ENCODE measurements at regions not wholly inside any gene's neighbourhood (a gene's known extent, or its start where the extent isn't known, plus 50 kb on each side); places are given as distances from the start of the nearest gene placed in this dataset.

- Histone ChIP-seq H3K36me3 (replicated peaks) (no peaks in the 10 kb centered on the region), H3K4me3 (ENCODE audit: low read depth, low read length) (no peak overlapping the region), H3K27ac (no peak overlapping the region), H3K27me3 (replicated peaks) (no peaks in the 10 kb centered on the region)
- in situ Hi-C loops (cut with HindIII; ENCODE audit: low pct_ligation_motif_present, low sequenced_read_pairs), result no loop called here
- TF ChIP-seq CTCF (IDR thresholded peaks at IDR 0.05; ENCODE audit: low read depth, low read length, missing control alignments), result no peak
- no peak for DNase-seq
Measured at GRCh38 chr18:47390410-47391024, 139.1 kb upstream of the SKOR2 start.

DNA sequence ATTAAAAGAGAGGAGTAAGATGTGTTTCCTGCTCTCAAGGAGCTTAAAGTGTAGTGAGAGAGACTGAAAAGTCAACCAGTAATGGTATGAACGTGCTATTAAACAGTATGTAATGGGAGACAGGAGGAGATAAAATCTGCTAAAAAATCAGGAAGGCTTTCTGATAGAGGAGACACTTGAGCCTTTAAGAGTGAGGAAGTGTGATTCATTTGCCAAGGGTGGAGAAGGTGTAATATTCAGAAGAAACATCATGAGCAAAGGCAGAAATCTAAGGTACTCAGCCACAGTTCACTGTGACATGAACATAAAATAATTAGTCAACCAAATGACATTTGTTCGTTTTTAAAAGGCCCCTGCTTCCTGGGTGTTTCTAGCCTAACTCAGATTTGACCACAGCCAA, 137.8 kb upstream of the SKOR2 start:
- no peak overlapping the region for H3K27ac ChIP-seq
- DNase-seq, result no peak
- H3K36me3 ChIP-seq (replicated peaks), result no peaks in the 10 kb centered on the region
- no peaks in the 10 kb centered on the region for H3K27me3 ChIP-seq (replicated peaks)
- no peak overlapping the region for H3K4me3 ChIP-seq (ENCODE audit: low read depth, low read length)
- in situ Hi-C loops (cut with HindIII; ENCODE audit: low pct_ligation_motif_present, low sequenced_read_pairs), result no loop called here
- TF ChIP-seq CTCF (IDR thresholded peaks at IDR 0.05; ENCODE audit: low read depth, low read length, missing control alignments), result no peak

DNA sequence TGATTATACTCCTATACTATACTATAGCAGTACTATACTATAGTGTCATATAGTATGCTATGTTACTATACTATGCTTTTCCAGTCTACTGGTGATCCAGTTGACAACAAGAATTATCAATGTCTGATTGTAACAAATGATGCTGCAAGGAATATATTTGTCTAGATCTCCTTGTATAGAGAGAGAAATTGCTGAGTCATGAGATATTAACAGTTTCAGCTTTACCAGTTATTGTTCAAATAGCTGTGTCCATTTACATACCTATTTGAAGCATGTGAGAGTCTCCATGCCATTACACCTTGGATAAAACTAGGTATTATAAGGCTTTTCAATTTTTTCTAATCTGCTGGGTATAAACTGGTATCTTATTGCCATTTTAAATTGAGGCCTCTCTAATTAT, 136.4 kb upstream of the SKOR2 start:
- Histone ChIP-seq H3K4me3 (ENCODE audit: low read depth, low read length) (no peak overlapping the region), H3K27me3 (replicated peaks) (no peaks in the 10 kb centered on the region), H3K27ac (no peak overlapping the region), H3K36me3 (replicated peaks) (no peaks in the 10 kb centered on the region)
- in situ Hi-C loops (cut with HindIII; ENCODE audit: low pct_ligation_motif_present, low sequenced_read_pairs), result no loop called here
- no peak for TF ChIP-seq CTCF (IDR thresholded peaks at IDR 0.05; ENCODE audit: low read depth, low read length, missing control alignments)
- DNase-seq, result no peak

DNA sequence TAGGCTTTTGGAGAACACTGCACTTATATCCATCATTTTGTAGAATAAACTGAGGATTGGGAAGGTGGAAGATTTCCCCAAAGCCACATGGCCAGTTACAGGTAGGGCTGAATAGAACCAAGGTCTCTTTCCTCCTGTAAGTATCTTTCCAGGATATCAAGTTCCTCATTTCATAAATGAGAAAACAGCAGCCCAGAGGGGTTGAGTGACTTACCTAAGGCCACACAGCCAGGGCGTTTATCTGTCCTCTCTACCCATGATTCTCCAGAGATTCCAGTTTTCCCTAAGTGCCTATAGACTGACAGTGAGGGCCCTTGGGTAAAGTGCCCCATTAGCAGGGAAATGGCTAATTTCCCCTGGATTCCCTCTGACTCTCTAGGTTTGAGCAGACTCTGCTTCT, 132.3 kb upstream of the SKOR2 start:
- no peaks in the 10 kb centered on the region for H3K27me3 ChIP-seq (replicated peaks)
- H3K27ac ChIP-seq, result no peak overlapping the region
- in situ Hi-C loops (cut with HindIII; ENCODE audit: low pct_ligation_motif_present, low sequenced_read_pairs), result no loop called here
- no peak for TF ChIP-seq CTCF (IDR thresholded peaks at IDR 0.05; ENCODE audit: low read depth, low read length, missing control alignments)
- DNase-seq, result no peak
- no peak overlapping the region for H3K4me3 ChIP-seq (ENCODE audit: low read depth, low read length)
- H3K36me3 ChIP-seq (replicated peaks), result no peaks in the 10 kb centered on the region

GRCh38 chr18:47381975-47382570, 130.6 kb upstream of the SKOR2 start:
- Histone ChIP-seq H3K27me3 (replicated peaks) (no peaks in the 10 kb centered on the region), H3K36me3 (replicated peaks) (no peaks in the 10 kb centered on the region), H3K27ac (no peak overlapping the region), H3K4me3 (ENCODE audit: low read depth, low read length) (no peak overlapping the region)
- no peak for TF ChIP-seq CTCF (IDR thresholded peaks at IDR 0.05; ENCODE audit: low read depth, low read length, missing control alignments)
- in situ Hi-C loops (cut with HindIII; ENCODE audit: low pct_ligation_motif_present, low sequenced_read_pairs), result no loop called here
- DNase-seq, result no peak

DNA sequence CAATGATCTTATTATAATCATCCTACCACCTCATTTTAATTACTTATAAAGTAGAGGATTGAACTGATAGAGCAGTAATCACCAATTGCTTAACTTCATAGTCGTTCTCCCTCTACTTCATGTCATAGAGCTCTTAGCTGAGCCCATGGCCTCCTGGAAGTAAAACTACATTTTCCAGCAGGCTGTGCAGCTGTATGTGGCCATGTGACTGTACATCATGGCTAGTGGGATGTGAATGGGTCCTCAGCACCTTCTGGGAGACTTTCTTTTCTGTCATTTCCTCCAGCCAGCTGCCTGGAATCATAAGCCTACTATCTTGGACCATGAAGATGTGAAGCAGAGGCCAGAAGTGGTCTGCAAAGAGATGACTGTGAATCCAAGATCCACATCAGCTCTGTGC, 128.7 kb upstream of the SKOR2 start:
- DNase-seq, result no peak
- Histone ChIP-seq H3K27me3 (replicated peaks) (no peaks in the 10 kb centered on the region), H3K4me3 (ENCODE audit: low read depth, low read length) (no peak overlapping the region), H3K36me3 (replicated peaks) (no peaks in the 10 kb centered on the region), H3K27ac (no peak overlapping the region)
- TF ChIP-seq CTCF (IDR thresholded peaks at IDR 0.05; ENCODE audit: low read depth, low read length, missing control alignments), result no peak
- in situ Hi-C loops (cut with HindIII; ENCODE audit: low pct_ligation_motif_present, low sequenced_read_pairs), result no loop called here
